HCT116 (cell line): ENCODE measurements at regions not wholly inside any gene's neighbourhood (a gene's known extent, or its start where the extent isn't known, plus 50 kb on each side); places are given as distances from the start of the nearest gene placed in this dataset.

Experiments
- ATAC-seq: fragments of 200-7000 bp; cut with Tn5 transposase; 2 replicates; pipeline ENCODE4 v1.9.1; 2020; ENCODE audit warnings: mild to moderate bottlenecking, moderate library complexity
- BruUV-seq: library from RNA; stranded (reverse); fragments of 400-500 nt; replicated peaks from 2 replicates; lab custom pipeline; 2021; lab: Mats Ljungman, UMichigan
- CTCF ChIA-PET: fragments of 300-600 bp; sonication (Branson Sonifier 250); formaldehyde crosslinking; loops from one replicate; lab custom pipeline; 2021; ENCODE audit warnings: antibody characterized with exemption; lab: Charles Lee
- POLR2A ChIA-PET: fragments of 300-600, 350-600 bp; sonication (Branson Sonifier 250); formaldehyde crosslinking; loops from one replicate; lab custom pipeline; 2021; ENCODE audit warnings: antibody characterized with exemption; lab: Charles Lee
- RAD21 ChIA-PET, 2 experiments: fragments of 300-600 bp; sonication (Branson Sonifier 250); formaldehyde crosslinking; loops; one replicate each; lab custom pipeline; 2023; ENCODE audit warnings: low total read pairs in 2 of 2; ENCODE audit not compliant: uncharacterized antibody in 2 of 2, unreplicated experiment in 2 of 2, low non-redundant PET in 1 of 2; lab: Charles Lee
- DNase-seq: peaks from one replicate; pipeline ENCODE4 v3.0.0-alpha.2; 2010; ENCODE audit warnings: low read depth, low spot score
- H2AFZ ChIP-seq: fragments of 200-600 bp; shearing (Covaris generic), sonication (generic); 2 replicates; pipeline ENCODE4 v1.6.1; 2017; ENCODE audit warnings: low read depth, mixed run types, mixed read lengths, antibody characterized with exemption, low read length; ENCODE audit not compliant: poor library complexity, severe bottlenecking
- H3K27ac ChIP-seq: 2 replicates; pipeline ENCODE4 v1.5.1; 2012; ENCODE audit warnings: low read depth, low read length
- H3K27me3 ChIP-seq: fragments of 200-600 bp; sonication (generic); 2 replicates; pipeline ENCODE4 v1.6.1; 2016; ENCODE audit warnings: mixed run types, low read length, mixed read lengths; ENCODE audit not compliant: insufficient read depth
- H3K36me3 ChIP-seq, 2 experiments: fragments of 200-500 bp in 1 of 2; fragments of 200-600 bp in 1 of 2; sonication (Bioruptor generic) in 1 of 2; sonication (generic) in 1 of 2; 2 replicates each; pipeline versions ENCODE4 v1.5.1 to v1.6.1; 2014 to 2016; ENCODE audit warnings: low read length in 2 of 2, inconsistent platforms in 1 of 2, mixed read lengths in 1 of 2, mixed run types in 1 of 2; ENCODE audit not compliant: insufficient read depth in 2 of 2, control insufficient read depth in 1 of 2
- H3K4me1 ChIP-seq, 2 experiments: fragments of 200-600 bp in 1 of 2; sonication (generic) in 1 of 2; 2 replicates each; pipeline versions ENCODE4 v1.5.1 to v1.6.1; 2012 to 2017; ENCODE audit warnings: low read length in 2 of 2, inconsistent platforms in 1 of 2, mild to moderate bottlenecking in 1 of 2, mixed read lengths in 1 of 2, mixed run types in 1 of 2, moderate library complexity in 1 of 2; ENCODE audit not compliant: insufficient read depth in 2 of 2, control insufficient read depth in 1 of 2
- H3K4me2 ChIP-seq: fragments of 200-600 bp; sonication (generic); 2 replicates; pipeline ENCODE4 v1.6.1; 2017; ENCODE audit warnings: mixed run types, low read length, mixed read lengths
- H3K4me3 ChIP-seq, 2 experiments: fragments of 200-600 bp in 1 of 2; sonication (generic) in 1 of 2; replicated peaks in 1 of 2; 2 replicates each; pipeline ENCODE4 v1.5.1; 2011 to 2016; ENCODE audit warnings: low read length in 2 of 2, control low read depth in 1 of 2, low read depth in 1 of 2, mild to moderate bottlenecking in 1 of 2, mixed read lengths in 1 of 2, mixed run types in 1 of 2
- H3K79me2 ChIP-seq: fragments of 200-600 bp; sonication (generic); 2 replicates; pipeline ENCODE4 v1.6.1; 2017; ENCODE audit warnings: mild to moderate bottlenecking, mixed run types, low read length, moderate library complexity, mixed read lengths; ENCODE audit not compliant: insufficient read depth
- H3K9ac ChIP-seq: fragments of 200-600 bp; sonication (generic); 2 replicates; pipeline ENCODE4 v1.6.1; 2016; ENCODE audit warnings: low read length, mixed read lengths
- H3K9me2 ChIP-seq: fragments of 200-600 bp; sonication (generic), shearing (Covaris generic); 2 replicates; pipeline ENCODE4 v1.6.1; 2017; ENCODE audit warnings: mixed run types, mild to moderate bottlenecking, moderate library complexity; ENCODE audit not compliant: insufficient read depth
- H3K9me3 ChIP-seq, 2 experiments: fragments of 200-500 bp in 1 of 2; fragments of 200-600 bp in 1 of 2; sonication (Bioruptor generic) in 1 of 2; sonication (generic) in 1 of 2; 2 replicates each; pipeline ENCODE4 v1.6.1; 2014 to 2017; ENCODE audit warnings: low read length in 2 of 2, mixed read lengths in 2 of 2, inconsistent platforms in 1 of 2, low read depth in 1 of 2, mild to moderate bottlenecking in 1 of 2, mixed run types in 1 of 2, moderate library complexity in 1 of 2; ENCODE audit not compliant: control insufficient read depth in 1 of 2, insufficient read depth in 1 of 2
- H4K20me1 ChIP-seq: fragments of 200-600 bp; sonication (generic), shearing (Covaris generic); 2 replicates; pipeline ENCODE4 v1.6.1; 2017; ENCODE audit warnings: mixed run types, mild to moderate bottlenecking, moderate library complexity; ENCODE audit not compliant: insufficient read depth
- CEBPB ChIP-seq: IDR thresholded peaks from 2 replicates; pipeline ENCODE4 v1.6.1; 2012; ENCODE audit warnings: low read depth
- CTCF ChIP-seq, 3 experiments: fragments of 200-600 bp in 1 of 3; sonication (generic) in 1 of 3; IDR thresholded peaks in 2 of 3; conservative IDR thresholded peaks in 1 of 3; 2 replicates each; pipeline ENCODE4 v1.5.1; 2012 to 2017; ENCODE audit warnings: low read depth in 2 of 3, low read length in 2 of 3, antibody characterized with exemption in 1 of 3, borderline replicate concordance in 1 of 3, control low read depth in 1 of 3, mild to moderate bottlenecking in 1 of 3, mixed read lengths in 1 of 3, mixed run types in 1 of 3, moderate library complexity in 1 of 3; ENCODE audit not compliant: insufficient read depth in 1 of 3
- EGR1 ChIP-seq: IDR thresholded peaks from 2 replicates; pipeline ENCODE4 v1.6.1; 2012; ENCODE audit warnings: low read depth
- ELF1 ChIP-seq: IDR thresholded peaks from 2 replicates; pipeline ENCODE4 v1.6.1; 2012; ENCODE audit warnings: low read depth, borderline replicate concordance
- EZH2 ChIP-seq: fragments of 200-600 bp; sonication (generic); IDR thresholded peaks from 2 replicates; pipeline ENCODE4 v1.6.1; 2017; ENCODE audit warnings: antibody characterized with exemption, mixed run types
- EZH2phosphoT487 ChIP-seq: fragments of 200-600 bp; IDR thresholded peaks from 2 replicates; pipeline ENCODE4 v1.6.1; 2018; ENCODE audit warnings: antibody characterized with exemption, borderline replicate concordance
- FOSL1 ChIP-seq: IDR thresholded peaks from 2 replicates; pipeline ENCODE4 v1.6.1; 2012; ENCODE audit warnings: low read depth
- JUND ChIP-seq: IDR thresholded peaks from 2 replicates; pipeline ENCODE4 v1.6.1; 2012
- POLR2AphosphoS5 ChIP-seq: IDR thresholded peaks from 2 replicates; pipeline ENCODE4 v1.6.1; 2011; ENCODE audit warnings: mild to moderate bottlenecking, low read depth, low read length, moderate library complexity
- RAD21 ChIP-seq: IDR thresholded peaks from 2 replicates; pipeline ENCODE4 v1.6.1; 2012; ENCODE audit warnings: low read depth, mild to moderate bottlenecking
- SIN3A ChIP-seq: IDR thresholded peaks from 2 replicates; pipeline ENCODE4 v1.6.1; 2012; ENCODE audit warnings: low read depth
- SP1 ChIP-seq: IDR thresholded peaks from 2 replicates; pipeline ENCODE4 v1.6.1; 2012; ENCODE audit warnings: low read depth
- SRF ChIP-seq: IDR thresholded peaks from 2 replicates; pipeline ENCODE4 v1.6.1; 2012; ENCODE audit warnings: low read depth
- TCF7L2 ChIP-seq: IDR thresholded peaks from 2 replicates; pipeline ENCODE4 v1.7.0; 2011; ENCODE audit warnings: borderline replicate concordance, inconsistent platforms; ENCODE audit not compliant: insufficient read depth, insufficient read length; ENCODE audit errors: extremely low read depth
- YY1 ChIP-seq: IDR thresholded peaks from 2 replicates; pipeline ENCODE4 v1.6.1; 2011; ENCODE audit warnings: low read length, low read depth, moderate library complexity, mild to moderate bottlenecking; ENCODE audit not compliant: insufficient replicate concordance; ENCODE audit errors: extremely low read depth
- ZFX ChIP-seq: fragments of 450-650 bp; IDR thresholded peaks from 2 replicates; pipeline ENCODE4 v1.6.1; 2017
- ZNF274 ChIP-seq: fragments of 200-500 bp; sonication (Bioruptor generic); IDR thresholded peaks from 2 replicates; pipeline ENCODE4 v1.6.1; 2014; ENCODE audit warnings: mild to moderate bottlenecking, low read depth, low read length, inconsistent platforms
- intact Hi-C: fragments of 100-400 bp; cut with micrococcal nuclease; formaldehyde crosslinking; loops from 2 replicates; pipeline ENCODE4 v1.10.0; 2022

GRCh38 chr2:188201639-188202038 lies 90.0 kb upstream of the GULP1 start:
- peaks cover 6 to 8% of the 10 kb centered on the region in 2 experiments for H3K4me1 ChIP-seq
- no peaks in the 10 kb centered on the region for H3K79me2 ChIP-seq
- no peak overlapping the region for H3K4me3 ChIP-seq
- H3K27me3 ChIP-seq = no peaks in the 10 kb centered on the region
- TF ChIP-seq ELF1 (no peak), CEBPB (no peak)
- RAD21 ChIA-PET = no interaction called here
- no peak overlapping the region for H3K4me2 ChIP-seq
- no peak overlapping the region for H2AFZ ChIP-seq
- no peak overlapping the region for H3K27ac ChIP-seq
- DNase-seq (no peak), ATAC-seq (no peak)
- no peaks in the 10 kb centered on the region for H3K36me3 ChIP-seq
- no peaks in the 10 kb centered on the region for H3K9me3 ChIP-seq
- CTCF ChIA-PET = no interaction called here
- no peaks in the 10 kb centered on the region for H4K20me1 ChIP-seq
- no peak overlapping the region for H3K9ac ChIP-seq
- POLR2A ChIA-PET = no interaction called here
- H3K9me2 ChIP-seq = no peaks in the 10 kb centered on the region
- no TSS peak for BruUV-seq
- intact Hi-C loops = no loop called here

- no peaks in the 10 kb centered on the region for H3K36me3 ChIP-seq
- CTCF ChIA-PET = no interaction called here
- H3K9me3 ChIP-seq = no peaks in the 10 kb centered on the region
- no TSS peak for BruUV-seq
- intact Hi-C loops = no loop called here
- H3K4me2 ChIP-seq = no peak overlapping the region
- TF ChIP-seq EZH2 (no peak), RAD21 (no peak), SP1 (no peak), EGR1 (no peak), ELF1 (no peak), SRF (no peak), EZH2phosphoT487 (no peak), FOSL1 (no peak), SIN3A (no peak), ZFX (no peak), JUND (no peak), ZNF274 (no peak), TCF7L2 (no peak), YY1 (no peak), POLR2AphosphoS5 (no peak), CTCF (IDR thresholded peaks at IDR 0.05 in 2 of 3, conservative IDR thresholded peaks at IDR 0.05 in 1 of 3; ENCODE audit: borderline replicate concordance in 1 of 3, insufficient read depth in 1 of 3, low read depth in 2 of 3, low read length in 2 of 3) (no peak), CEBPB (no peak)
- H3K4me3 ChIP-seq = no peak overlapping the region
- no peak for DNase-seq
- H4K20me1 ChIP-seq = no peaks in the 10 kb centered on the region
- POLR2A ChIA-PET = no interaction called here
- ATAC-seq = no peak
- RAD21 ChIA-PET = no interaction called here
- H3K27me3 ChIP-seq = no peaks in the 10 kb centered on the region
- H2AFZ ChIP-seq = no peak overlapping the region
- H3K27ac ChIP-seq = no peak overlapping the region
- no peak overlapping the region for H3K9ac ChIP-seq
- peaks cover 6 to 12% of the 10 kb centered on the region in 2 experiments for H3K4me1 ChIP-seq
- no peaks in the 10 kb centered on the region for H3K9me2 ChIP-seq
- no peaks in the 10 kb centered on the region for H3K79me2 ChIP-seq
These were observed 88.9 kb upstream of the GULP1 start for GRCh38 chr2:188202777-188203176.
